ENCODE measurements at regions not wholly inside any gene's neighbourhood (a gene's known extent, or its start where the extent isn't known, plus 50 kb on each side); places are given as distances from the start of the nearest gene placed in this dataset.

DNA sequence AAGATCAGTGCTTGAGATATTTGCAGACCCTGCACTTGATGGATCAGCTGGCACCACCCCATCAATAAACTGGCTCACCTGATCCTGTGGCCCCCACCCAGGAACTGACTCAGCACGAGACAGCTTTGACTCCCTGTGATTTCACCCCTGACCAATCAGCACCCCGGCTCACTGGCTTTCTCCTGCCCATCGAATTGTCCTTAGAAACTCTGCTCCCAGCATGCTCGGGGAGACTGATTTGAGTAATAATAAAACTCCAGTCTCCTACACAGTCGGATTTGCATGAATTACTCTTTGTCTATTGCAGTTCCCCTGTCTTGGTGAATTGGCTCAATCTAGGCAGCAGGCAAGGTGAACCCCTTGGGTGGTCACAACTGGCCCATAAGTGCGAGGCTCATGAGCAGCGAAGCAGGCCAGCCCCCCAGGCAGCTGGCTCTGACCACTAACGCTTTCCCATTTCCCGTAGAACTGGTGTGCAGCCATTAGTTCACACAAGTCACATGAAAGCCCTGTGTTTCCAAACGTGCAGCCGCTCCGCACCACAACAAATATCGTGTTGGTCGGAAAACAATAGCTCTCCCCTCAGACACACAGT, 79.6 kb downstream of the RSPH3 start:
- Histone ChIP-seq H3K4me3 (no peak overlapping the region), H3K4me1 (peaks cover 4% of the 10 kb centered on the region), H3K4me2 (no peak overlapping the region), H3F3A (ENCODE audit: low read depth) (no peaks in the 10 kb centered on the region), H3K36me3 (no peaks in the 10 kb centered on the region), H3K79me2 (ENCODE audit: low read depth) (no peaks in the 10 kb centered on the region), H3K9ac (no peak overlapping the region), H3K27ac (no peak overlapping the region), H2AFZ (replicated peaks) (peak overlapping the region; percentile 13), H4K20me1 (ENCODE audit: low read depth) (no peaks in the 10 kb centered on the region), H3K27me3 (no peaks in the 10 kb centered on the region), H3K9me3 (ENCODE audit: low read depth) (no peaks in the 10 kb centered on the region)
- Mint-ChIP-seq H3K27ac (no peak overlapping the region), H3K9me3 (no peaks in the 10 kb centered on the region), H3K4me1 (peaks cover 13% of the 10 kb centered on the region), H3K27me3 (ENCODE audit: insufficient read depth, low read depth) (peaks cover 12% of the 10 kb centered on the region), H3K36me3 (no peaks in the 10 kb centered on the region), H3K4me3 (no peak overlapping the region)
- TF ChIP-seq, protein P1, sequence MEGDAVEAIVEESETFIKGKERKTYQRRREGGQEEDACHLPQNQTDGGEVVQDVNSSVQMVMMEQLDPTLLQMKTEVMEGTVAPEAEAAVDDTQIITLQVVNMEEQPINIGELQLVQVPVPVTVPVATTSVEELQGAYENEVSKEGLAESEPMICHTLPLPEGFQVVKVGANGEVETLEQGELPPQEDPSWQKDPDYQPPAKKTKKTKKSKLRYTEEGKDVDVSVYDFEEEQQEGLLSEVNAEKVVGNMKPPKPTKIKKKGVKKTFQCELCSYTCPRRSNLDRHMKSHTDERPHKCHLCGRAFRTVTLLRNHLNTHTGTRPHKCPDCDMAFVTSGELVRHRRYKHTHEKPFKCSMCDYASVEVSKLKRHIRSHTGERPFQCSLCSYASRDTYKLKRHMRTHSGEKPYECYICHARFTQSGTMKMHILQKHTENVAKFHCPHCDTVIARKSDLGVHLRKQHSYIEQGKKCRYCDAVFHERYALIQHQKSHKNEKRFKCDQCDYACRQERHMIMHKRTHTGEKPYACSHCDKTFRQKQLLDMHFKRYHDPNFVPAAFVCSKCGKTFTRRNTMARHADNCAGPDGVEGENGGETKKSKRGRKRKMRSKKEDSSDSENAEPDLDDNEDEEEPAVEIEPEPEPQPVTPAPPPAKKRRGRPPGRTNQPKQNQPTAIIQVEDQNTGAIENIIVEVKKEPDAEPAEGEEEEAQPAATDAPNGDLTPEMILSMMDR (IDR thresholded peaks at IDR 0.05), result no peak
- TF ChIP-seq EZH2 (IDR thresholded peaks at IDR 0.05) (no peak), EZH2phosphoT487 (IDR thresholded peaks at IDR 0.05) (no peak)
- DNase-seq (ENCODE audit: low spot score), result peak; percentile 31

DNA sequence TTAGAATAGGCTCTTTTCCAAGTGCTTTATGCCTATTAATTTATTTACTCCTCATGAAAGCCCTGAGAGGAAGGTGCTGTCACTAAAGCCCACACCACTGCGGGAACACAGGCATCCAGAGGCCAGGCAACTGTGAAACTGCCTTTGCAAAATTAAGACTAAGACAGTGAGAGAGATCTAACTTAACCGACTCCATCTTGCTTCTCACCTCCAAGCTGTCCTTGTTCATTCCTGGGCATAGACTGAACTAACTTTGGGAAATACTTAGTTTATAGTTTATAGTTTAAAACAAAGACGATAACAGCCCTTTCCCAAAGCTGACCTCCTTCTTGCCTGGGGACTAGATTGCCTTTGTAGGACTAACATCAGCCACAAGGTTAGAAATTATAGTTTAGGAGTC, 80.1 kb downstream of the RSPH3 start:
- no peaks in the 10 kb centered on the region for H3K36me3 ChIP-seq
- TF ChIP-seq, protein P1 (IDR thresholded peaks at IDR 0.05), result no peak
- TF ChIP-seq EZH2 (IDR thresholded peaks at IDR 0.05) (no peak), EZH2phosphoT487 (IDR thresholded peaks at IDR 0.05) (no peak)
- Mint-ChIP-seq H3K4me1 (peaks cover 13% of the 10 kb centered on the region), H3K4me3 (no peak overlapping the region), H3K27ac (no peak overlapping the region), H3K27me3 (ENCODE audit: insufficient read depth, low read depth) (peaks cover 11% of the 10 kb centered on the region), H3K36me3 (no peaks in the 10 kb centered on the region), H3K9me3 (no peaks in the 10 kb centered on the region)
- H4K20me1 ChIP-seq (ENCODE audit: low read depth), result no peaks in the 10 kb centered on the region
- H3K4me3 ChIP-seq, result no peak overlapping the region
- no peak overlapping the region for H3K27ac ChIP-seq
- no peaks in the 10 kb centered on the region for H3K79me2 ChIP-seq (ENCODE audit: low read depth)
- no peaks in the 10 kb centered on the region for H3F3A ChIP-seq (ENCODE audit: low read depth)
- no peak overlapping the region for H3K9ac ChIP-seq
- DNase-seq (ENCODE audit: low spot score), result no peak
- H3K4me1 ChIP-seq, result peaks cover 4% of the 10 kb centered on the region
- no peak overlapping the region for H3K4me2 ChIP-seq
- H2AFZ ChIP-seq (replicated peaks), result no peak overlapping the region
- no peaks in the 10 kb centered on the region for H3K27me3 ChIP-seq
- no peaks in the 10 kb centered on the region for H3K9me3 ChIP-seq (ENCODE audit: low read depth)

DNA sequence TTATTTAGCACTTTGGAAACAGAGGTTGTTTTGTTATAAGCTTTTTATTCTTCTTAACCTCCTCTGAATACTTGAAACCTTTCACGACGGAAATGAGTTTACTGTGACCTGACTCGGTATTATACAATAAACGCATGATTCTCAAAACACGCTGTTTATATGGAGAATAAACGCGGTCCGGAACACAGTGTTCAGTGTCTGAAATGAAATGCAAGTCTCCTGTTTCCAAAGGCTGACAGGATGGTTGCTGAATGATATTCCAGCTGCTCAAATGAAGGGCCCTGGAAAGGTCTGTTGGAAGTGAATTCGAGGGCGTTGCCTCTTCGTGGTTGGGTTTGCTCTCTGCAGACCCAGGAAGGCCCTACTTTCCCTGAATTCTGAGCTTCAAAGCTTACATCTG, 83.4 kb downstream of the RSPH3 start:
- peaks cover 11% of the 10 kb centered on the region for H3K4me1 ChIP-seq
- no peak overlapping the region for H3K4me3 ChIP-seq
- H3K36me3 ChIP-seq, result no peaks in the 10 kb centered on the region
- H3K27ac ChIP-seq, result no peak overlapping the region
- H4K20me1 ChIP-seq (ENCODE audit: low read depth), result no peaks in the 10 kb centered on the region
- TF ChIP-seq, protein P1 (IDR thresholded peaks at IDR 0.05), result no peak
- TF ChIP-seq EZH2 (IDR thresholded peaks at IDR 0.05) (no peak), EZH2phosphoT487 (IDR thresholded peaks at IDR 0.05) (no peak)
- H3K27me3 ChIP-seq, result no peaks in the 10 kb centered on the region
- no peak overlapping the region for H3K4me2 ChIP-seq
- no peaks in the 10 kb centered on the region for H3K9me3 Mint-ChIP-seq
- peaks cover 1% of the 10 kb centered on the region for H3F3A ChIP-seq (ENCODE audit: low read depth)
- H3K9ac ChIP-seq, result no peak overlapping the region
- no peaks in the 10 kb centered on the region for H3K79me2 ChIP-seq (ENCODE audit: low read depth)
- H3K9me3 ChIP-seq (ENCODE audit: low read depth), result no peaks in the 10 kb centered on the region
- H2AFZ ChIP-seq (replicated peaks), result no peak overlapping the region
- no peaks in the 10 kb centered on the region for H3K36me3 Mint-ChIP-seq
- no peak overlapping the region for H3K27ac Mint-ChIP-seq
- H3K4me3 Mint-ChIP-seq, result no peak overlapping the region
- no peak for DNase-seq (ENCODE audit: low spot score)
- peaks cover 11% of the 10 kb centered on the region for H3K27me3 Mint-ChIP-seq (ENCODE audit: insufficient read depth, low read depth)
- peaks cover 34% of the 10 kb centered on the region for H3K4me1 Mint-ChIP-seq
